Urothelium cell line (cell line): ENCODE measurements at regions not wholly inside any gene's neighbourhood (a gene's known extent, or its start where the extent isn't known, plus 50 kb on each side); places are given as distances from the start of the nearest gene placed in this dataset.
"Not testable (repeated sequence)": the region's sequence is repeated elsewhere in the genome, so short reads cannot be mapped to it uniquely, and the experiment has no call there.

Source experiments
- DNase-seq: peaks from one replicate; pipeline ENCODE4 v3.0.0; 2011; ENCODE audit warnings: low spot score, mixed read lengths
- FAIRE-seq: peaks from 2 replicates; lab custom pipeline; 2011; peaks lifted over from hg19 to GRCh38; lab: Jason Lieb, UNC

DNA sequence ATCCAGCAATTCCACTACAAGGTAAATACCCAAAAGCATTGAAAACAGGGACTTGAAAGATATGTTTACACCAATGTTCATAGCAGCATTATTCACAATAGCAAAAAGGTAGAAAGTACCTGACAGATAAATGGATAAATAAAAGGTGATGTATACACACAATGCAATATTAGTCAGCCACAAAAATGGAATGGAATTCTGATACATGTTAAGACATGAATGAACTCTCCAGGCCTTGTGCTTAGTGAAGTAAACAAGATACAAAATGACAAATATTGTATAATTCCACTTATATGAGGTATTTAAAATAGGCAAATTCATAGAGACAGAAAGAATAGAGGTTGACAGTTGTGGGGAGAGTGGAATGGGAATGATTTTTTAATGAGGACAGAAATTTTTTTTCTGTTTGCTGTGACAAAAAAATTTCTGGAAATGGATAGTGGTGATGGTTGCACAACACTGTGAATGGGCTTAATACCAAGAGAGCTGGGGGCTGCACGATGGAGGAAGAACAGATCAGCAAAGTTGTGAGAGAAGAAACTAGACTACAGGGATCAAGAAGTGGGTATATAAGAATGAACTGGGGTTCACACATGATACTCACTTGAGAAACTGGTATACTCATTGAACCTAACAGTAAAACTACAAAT is 137.2 kb downstream of the MZT1 start:
- FAIRE-seq = no peak

GRCh38 chr13:72586518-72586917 is 140.9 kb downstream of the MZT1 start:
- FAIRE-seq (no peak), DNase-seq (no peak)

More for the DNA sequence above, 137.2 kb downstream of the MZT1 start:
- DNase-seq = no peak

DNA sequence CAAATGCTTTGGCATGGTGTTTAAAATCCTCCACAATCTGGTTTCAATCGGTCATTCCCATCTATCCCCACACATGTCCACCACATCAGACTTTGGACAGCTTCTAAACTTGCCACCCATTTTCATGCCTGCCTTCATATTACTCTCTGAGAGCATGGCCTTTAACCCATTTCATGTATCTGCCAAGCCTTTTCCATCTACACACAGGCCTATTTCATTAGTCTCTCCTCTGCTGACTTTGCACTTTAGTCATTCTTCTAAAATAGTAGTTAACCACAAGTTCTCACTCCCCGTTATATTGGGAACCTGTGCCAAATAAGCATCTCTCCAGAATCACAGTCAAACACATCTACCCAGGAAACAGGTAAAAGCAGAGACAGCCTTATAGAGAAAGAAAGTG is 142.2 kb downstream of the MZT1 start:
- FAIRE-seq (no peak), DNase-seq (no peak)

- DNase-seq = no peak
These were observed 156.2 kb downstream of the MZT1 start for GRCh38 chr13:72571191-72571590.

DNA sequence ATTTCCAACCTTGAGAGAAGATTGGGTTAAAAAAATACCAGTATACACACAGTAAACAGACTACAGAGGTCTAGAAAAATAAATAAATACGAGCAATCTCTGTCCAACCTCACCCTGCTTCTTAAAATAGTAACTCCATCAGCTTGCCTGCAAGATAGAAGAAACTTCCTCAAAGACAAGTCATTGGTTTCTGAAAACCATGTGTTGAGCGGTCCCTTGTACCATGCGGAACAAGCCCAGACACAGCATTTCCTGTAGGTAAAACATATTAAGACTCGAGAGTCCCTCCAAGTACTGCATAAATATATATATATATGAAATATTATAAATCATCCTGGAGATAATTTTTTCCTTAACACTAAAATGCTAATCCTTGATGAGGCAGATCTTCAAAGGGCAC is 157.4 kb downstream of the MZT1 start:
- DNase-seq (no peak), FAIRE-seq (no peak)

More at GRCh38 chr13:72571191-72571590, 156.2 kb downstream of the MZT1 start:
- FAIRE-seq = no peak

GRCh38 chr13:72567566-72567965 is 159.9 kb downstream of the MZT1 start:
- no peak for FAIRE-seq

DNA sequence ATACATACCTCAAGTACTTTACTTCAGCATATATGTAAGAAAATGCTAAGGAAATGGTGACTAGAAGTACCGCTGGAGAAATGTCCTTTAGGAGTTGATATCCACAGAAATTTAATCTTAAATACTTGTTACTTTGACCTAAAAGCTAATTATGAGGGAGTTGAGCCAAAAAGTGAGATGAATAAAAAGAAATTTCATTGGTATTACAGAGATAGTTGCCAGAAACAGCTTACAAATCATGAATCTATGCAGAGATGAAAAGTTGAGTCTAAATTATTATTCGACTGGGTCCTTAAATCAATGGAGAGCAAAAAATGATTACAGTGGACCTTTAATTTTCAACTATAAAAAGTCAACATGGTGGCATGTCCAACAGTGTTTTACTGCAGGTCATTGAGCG is 160.9 kb downstream of the MZT1 start:
- no peak for FAIRE-seq
- DNase-seq = no peak

More at GRCh38 chr13:72567566-72567965, 159.9 kb downstream of the MZT1 start:
- DNase-seq = no peak

DNA sequence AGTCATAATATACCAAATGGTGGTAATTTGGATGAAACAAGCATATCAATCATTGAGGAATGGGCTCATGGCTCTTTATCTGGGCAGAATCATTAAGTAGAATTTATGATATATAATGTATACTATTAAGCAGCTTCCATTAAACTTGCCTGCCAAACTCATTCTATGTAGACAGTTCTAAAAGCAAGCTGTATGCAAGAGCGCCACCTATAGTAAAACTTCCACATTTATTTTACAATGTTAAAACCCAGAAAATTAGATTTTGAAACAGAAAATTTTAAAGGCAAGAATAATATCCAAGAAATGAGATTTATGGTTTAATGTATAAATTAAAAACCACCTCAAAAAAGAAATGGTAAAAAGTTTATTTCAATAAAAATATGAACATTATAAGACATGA is 161.5 kb downstream of the MZT1 start:
- DNase-seq (no peak), FAIRE-seq (no peak)

DNA sequence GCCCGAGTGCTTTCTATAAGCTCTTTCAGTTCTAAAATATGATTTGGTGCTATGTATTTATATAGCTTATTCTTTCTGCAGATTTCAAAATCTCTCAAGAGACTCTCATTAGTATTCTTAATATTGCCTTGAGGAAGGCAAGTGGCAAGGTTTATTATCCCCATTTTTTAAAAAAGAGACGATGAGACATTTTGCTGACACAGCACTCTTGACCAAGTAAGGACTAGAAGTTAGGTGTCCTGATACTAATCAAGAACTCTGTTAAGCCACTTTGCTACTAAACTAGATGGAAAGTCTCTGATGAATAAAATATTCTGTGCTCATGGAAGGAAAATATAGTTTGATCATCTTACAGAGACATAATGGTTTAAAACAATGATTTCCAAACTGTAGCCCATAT is 164.7 kb downstream of the MZT1 start:
- DNase-seq (no peak), FAIRE-seq (no peak)

- DNase-seq = no peak
- no peak for FAIRE-seq
These were observed 165.6 kb downstream of the MZT1 start for GRCh38 chr13:72561791-72562190.

- DNase-seq = no peak
- FAIRE-seq = no peak
These were observed 167.7 kb downstream of the MZT1 start for GRCh38 chr13:72559716-72560115.

DNA sequence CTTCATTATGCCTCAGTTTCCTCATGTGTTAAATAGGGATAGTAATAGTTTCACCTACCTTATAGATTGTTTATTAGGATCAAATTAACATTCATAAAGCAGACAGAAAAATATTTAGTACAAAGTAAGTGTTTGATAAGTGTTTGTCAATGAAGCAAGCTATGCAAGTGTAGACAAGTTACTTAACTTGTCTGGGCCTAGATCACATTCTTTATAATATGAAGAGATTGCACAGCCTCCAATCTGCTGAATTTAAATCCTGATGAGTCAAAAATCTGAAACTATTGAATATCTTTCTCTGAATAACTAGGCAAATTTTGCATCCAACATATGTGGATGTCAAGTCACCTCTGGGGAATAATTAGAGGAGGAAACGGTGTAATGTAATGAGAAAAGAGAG is 170.5 kb downstream of the MZT1 start:
- FAIRE-seq (no peak), DNase-seq (no peak)

DNA sequence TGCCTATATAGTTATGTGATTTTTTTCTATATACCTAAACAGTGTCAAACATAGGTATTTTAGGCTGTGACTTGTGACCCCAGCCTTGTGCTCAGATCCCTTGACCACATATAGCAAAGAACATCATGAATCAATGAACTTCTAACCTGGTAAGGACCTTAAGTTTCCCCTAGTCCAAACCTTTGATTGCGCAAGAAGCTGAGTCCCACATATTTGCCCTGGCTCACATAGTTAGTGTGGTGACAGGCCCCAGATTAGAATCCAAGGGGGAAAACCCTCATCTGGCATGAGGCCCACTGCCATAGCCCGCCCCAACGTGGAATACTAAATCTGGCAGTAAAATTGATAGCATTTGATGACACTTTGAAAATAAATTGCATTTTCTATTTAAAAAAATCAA is 171.8 kb downstream of the MZT1 start:
- DNase-seq = no peak
- FAIRE-seq = no peak

DNA sequence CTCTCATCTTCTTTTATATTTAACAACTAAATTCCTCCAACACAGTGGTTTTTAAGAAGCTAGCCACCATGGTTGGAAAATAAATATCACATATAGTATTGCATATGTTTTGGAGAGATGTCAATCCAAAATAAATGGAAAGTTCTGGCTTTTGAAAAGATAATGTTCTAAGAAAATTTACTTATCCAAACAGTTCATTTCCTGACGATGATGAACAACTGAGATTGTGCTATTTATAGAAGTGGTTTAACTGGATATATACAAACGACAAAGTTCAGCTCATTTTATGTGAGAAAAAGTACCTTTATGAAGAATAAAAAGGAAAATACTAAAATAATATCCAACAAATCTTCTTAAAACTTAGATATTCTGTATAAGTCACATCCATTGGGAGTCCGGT is 174.7 kb downstream of the MZT1 start:
- no peak for DNase-seq
- no peak for FAIRE-seq

GRCh38 chr13:72545895-72546294 is 181.5 kb downstream of the MZT1 start:
- FAIRE-seq, DNase-seq: not testable (repeated sequence)

DNA sequence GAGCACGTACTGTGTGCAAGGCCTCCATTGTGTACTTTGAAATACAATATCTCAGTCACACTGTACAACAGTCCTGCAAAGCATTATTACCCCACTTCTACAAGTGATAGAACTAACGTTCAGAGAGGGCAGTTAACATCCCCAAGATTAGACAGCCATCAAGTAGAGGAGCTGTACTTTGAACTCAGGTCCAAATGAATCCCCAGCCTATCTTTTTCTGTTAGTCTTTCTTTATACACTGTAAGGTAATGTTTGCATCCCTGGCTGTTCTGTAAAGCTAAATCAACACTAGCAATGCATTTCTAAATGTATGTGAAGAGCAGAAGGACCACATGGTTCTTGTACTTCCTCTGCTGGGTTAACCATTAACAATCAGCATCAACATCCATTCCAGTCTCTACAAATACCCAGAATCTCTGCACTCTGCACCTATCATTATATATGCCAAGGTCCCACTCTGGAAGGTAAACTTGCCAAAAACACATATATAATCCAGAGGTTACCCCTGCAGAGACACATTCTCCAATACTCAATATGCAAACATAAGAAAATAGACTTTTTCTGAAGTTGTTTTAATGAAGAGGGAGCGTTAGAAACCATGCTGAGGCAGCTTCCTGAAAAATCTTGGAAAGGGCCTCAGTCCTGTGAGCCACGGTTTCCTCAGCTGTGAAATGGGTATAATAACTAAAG is 182.3 kb downstream of the MZT1 start:
- FAIRE-seq = no peak
- DNase-seq = no peak

- FAIRE-seq = no peak
- DNase-seq = no peak
These were observed 183.4 kb downstream of the MZT1 start for GRCh38 chr13:72544042-72544441.

- FAIRE-seq (no peak), DNase-seq (no peak)
These were observed 185.2 kb downstream of the MZT1 start for GRCh38 chr13:72542241-72542640.

DNA sequence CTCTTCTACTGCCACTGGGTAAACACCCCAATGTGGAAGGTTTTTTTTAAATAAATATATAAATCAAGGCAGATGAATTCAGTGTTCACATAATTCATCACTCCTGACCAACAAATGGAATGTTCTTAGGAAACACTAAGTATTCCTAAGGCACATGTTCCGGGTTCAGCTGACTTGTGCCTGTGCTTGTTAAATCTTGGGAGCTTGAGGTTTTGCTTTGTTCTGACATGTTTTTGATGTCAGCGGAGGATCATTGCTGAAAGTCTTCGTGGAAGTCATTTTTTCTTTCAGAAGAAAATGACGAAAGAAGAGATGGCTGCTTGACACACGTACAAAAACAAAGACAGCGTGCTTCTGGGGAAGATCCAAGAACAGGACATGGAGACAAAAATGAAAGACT is 185.8 kb downstream of the MZT1 start:
- FAIRE-seq = no peak
- no peak for DNase-seq

GRCh38 chr13:72540881-72541280 is 186.5 kb downstream of the MZT1 start:
- DNase-seq (no peak), FAIRE-seq (no peak)

GRCh38 chr13:72539925-72540324 is 187.5 kb downstream of the MZT1 start:
- DNase-seq = no peak
- FAIRE-seq = no peak

DNA sequence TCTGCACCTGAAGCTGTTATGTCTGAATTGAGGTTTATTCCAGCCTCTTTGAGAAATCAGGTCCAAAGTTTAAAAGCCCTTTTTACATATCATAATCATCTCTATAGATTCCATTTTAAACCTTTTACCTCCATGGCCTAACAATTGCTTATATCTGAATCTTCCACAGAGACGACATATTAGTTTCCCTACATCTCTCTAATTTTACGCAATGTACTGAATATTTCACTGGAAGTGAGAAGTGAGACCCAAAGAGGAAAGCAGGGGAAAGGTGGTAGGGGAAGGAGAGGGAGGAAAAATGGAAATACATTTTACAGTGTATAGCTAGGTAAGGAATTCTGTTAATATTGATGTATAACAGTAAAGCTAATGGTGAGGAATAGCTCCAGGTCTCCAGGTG is 189.6 kb downstream of the MZT1 start:
- FAIRE-seq = no peak
- no peak for DNase-seq

DNA sequence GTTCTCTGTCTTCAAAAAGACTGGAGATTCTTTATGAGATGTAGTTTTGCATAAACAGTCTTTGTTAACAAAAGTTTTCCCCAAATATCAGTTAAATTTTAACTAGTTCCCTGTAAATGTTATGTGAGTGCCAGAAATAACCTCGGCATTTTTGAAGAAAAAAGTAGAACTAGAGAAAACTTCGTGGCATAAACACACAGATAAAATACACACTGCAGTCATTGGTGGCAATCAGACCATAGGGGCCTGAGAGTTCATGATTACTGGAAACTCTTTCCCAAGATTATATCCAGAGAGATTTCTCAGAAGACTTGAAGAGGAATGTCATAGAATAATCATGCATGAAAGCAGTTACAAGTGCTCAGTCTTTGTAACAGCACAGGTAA is 190.0 kb downstream of the MZT1 start:
- DNase-seq (no peak), FAIRE-seq (no peak)
